Left ventricle myocardium inferior (tissue), 1 donor: ENCODE measurements at regions not wholly inside any gene's neighbourhood (a gene's known extent, or its start where the extent isn't known, plus 50 kb on each side); places are given as distances from the start of the nearest gene placed in this dataset.
A peak's percentile ranks its signal among the peaks of the same experiment; 100 is the strongest.

ENCODE experiments used
- DNase-seq: peaks from one replicate; pipeline ENCODE4 v3.0.0-alpha.2; 2020
- H3K27ac ChIP-seq: fragments of 200-600 bp; replicated peaks from 2 replicates; pipeline ENCODE4 v1.8.0; 2021
- H3K27me3 ChIP-seq: fragments of 200-600 bp; 2 replicates; pipeline ENCODE4 v1.8.0; 2021; ENCODE audit warnings: low read depth
- H3K36me3 ChIP-seq: fragments of 200-600 bp; 2 replicates; pipeline ENCODE4 v1.8.0; 2021
- H3K4me1 ChIP-seq: fragments of 200-600 bp; 2 replicates; pipeline ENCODE4 v1.8.0; 2021
- H3K4me3 ChIP-seq: fragments of 200-600 bp; 2 replicates; pipeline ENCODE4 v1.8.0; 2021; ENCODE audit warnings: mild to moderate bottlenecking, moderate library complexity
- H3K9me3 ChIP-seq: fragments of 200-600 bp; replicated peaks from 2 replicates; pipeline ENCODE4 v1.8.0; 2021
- CTCF ChIP-seq: fragments of 200-600 bp; IDR thresholded peaks from 2 replicates; pipeline ENCODE4 v1.8.0; 2021; ENCODE audit warnings: antibody characterized with exemption, mild to moderate bottlenecking, borderline replicate concordance
- intact Hi-C: fragments of 100-400 bp; cut with micrococcal nuclease; formaldehyde crosslinking; loops from one replicate; pipeline ENCODE4 v1.11.0; 2022
- donor health status: DM: no; HTN: yes; CAD: no; lungs with severe emphysema.

GRCh38 chr1:75991497-75992114 is 59.4 kb upstream of the ASB17 start:
- Histone ChIP-seq H3K27ac (no peak overlapping the region), H3K27me3 (peaks cover 21% of the 10 kb centered on the region), H3K4me1 (no peaks in the 10 kb centered on the region), H3K9me3 (no peaks in the 10 kb centered on the region), H3K4me3 (no peak overlapping the region), H3K36me3 (no peaks in the 10 kb centered on the region)
- intact Hi-C loops: no loop called here
- DNase-seq: peak; percentile 85
- peak; percentile 85 for TF ChIP-seq CTCF

GRCh38 chr1:75992312-75992711 is 60.1 kb upstream of the ASB17 start:
- no peaks in the 10 kb centered on the region for H3K4me1 ChIP-seq
- no peak for DNase-seq
- H3K4me3 ChIP-seq: no peak overlapping the region
- no peaks in the 10 kb centered on the region for H3K9me3 ChIP-seq
- H3K27me3 ChIP-seq: peaks cover 21% of the 10 kb centered on the region
- no peak overlapping the region for H3K27ac ChIP-seq
- no peaks in the 10 kb centered on the region for H3K36me3 ChIP-seq
- intact Hi-C loops: no loop called here
- no peak for TF ChIP-seq CTCF

- Histone ChIP-seq H3K36me3 (no peaks in the 10 kb centered on the region), H3K27ac (no peak overlapping the region), H3K4me3 (no peak overlapping the region), H3K9me3 (no peaks in the 10 kb centered on the region), H3K27me3 (peaks cover 14% of the 10 kb centered on the region), H3K4me1 (no peaks in the 10 kb centered on the region)
- no peak for DNase-seq
- intact Hi-C loops: no loop called here
- no peak for TF ChIP-seq CTCF
These were observed 61.5 kb upstream of the ASB17 start for GRCh38 chr1:75993661-75994060.

- intact Hi-C loops: no loop called here
- Histone ChIP-seq H3K4me3 (no peak overlapping the region), H3K27ac (no peak overlapping the region), H3K4me1 (no peaks in the 10 kb centered on the region), H3K36me3 (no peaks in the 10 kb centered on the region), H3K27me3 (no peaks in the 10 kb centered on the region), H3K9me3 (no peaks in the 10 kb centered on the region)
- no peak for TF ChIP-seq CTCF
- no peak for DNase-seq
These were observed 64.0 kb upstream of the ASB17 start for GRCh38 chr1:75996196-75996595.

- H3K4me1 ChIP-seq: no peaks in the 10 kb centered on the region
- no peak for DNase-seq
- no peak for TF ChIP-seq CTCF
- no peak overlapping the region for H3K27ac ChIP-seq
- intact Hi-C loops: no loop called here
- H3K27me3 ChIP-seq: no peaks in the 10 kb centered on the region
- H3K4me3 ChIP-seq: no peak overlapping the region
- H3K9me3 ChIP-seq: no peaks in the 10 kb centered on the region
- no peaks in the 10 kb centered on the region for H3K36me3 ChIP-seq
These were observed 66.8 kb upstream of the ASB17 start for GRCh38 chr1:75999034-75999433.
